ENCODE measurements at regions not wholly inside any gene's neighbourhood (a gene's known extent, or its start where the extent isn't known, plus 50 kb on each side); places are given as distances from the start of the nearest gene placed in this dataset.

GRCh38 chr9:111152614-111153406 is 114.5 kb upstream of the LPAR1 start:
- no peaks in the 10 kb centered on the region for H3K4me1 ChIP-seq
- no peak overlapping the region for H3K4me3 ChIP-seq
- intact Hi-C loops (cut with DNase I): no loop called here
- H3K27me3 ChIP-seq: no peaks in the 10 kb centered on the region
- H3K27ac ChIP-seq: no peak overlapping the region
- H3K9me3 ChIP-seq: no peaks in the 10 kb centered on the region
- no peak for TF ChIP-seq CTCF (IDR thresholded peaks at IDR 0.05)
- DNase-seq (ENCODE audit: low spot score in 2 of 2): no peak
- H3K36me3 ChIP-seq: no peaks in the 10 kb centered on the region

GRCh38 chr9:111151537-111151936 is 113.3 kb upstream of the LPAR1 start:
- no peaks in the 10 kb centered on the region for H3K27me3 ChIP-seq
- H3K4me3 ChIP-seq: no peak overlapping the region
- intact Hi-C loops (cut with DNase I): no loop called here
- H3K36me3 ChIP-seq: no peaks in the 10 kb centered on the region
- H3K9me3 ChIP-seq: no peaks in the 10 kb centered on the region
- DNase-seq (ENCODE audit: low spot score in 2 of 2): no peak
- H3K4me1 ChIP-seq: no peaks in the 10 kb centered on the region
- TF ChIP-seq CTCF (IDR thresholded peaks at IDR 0.05): no peak
- no peak overlapping the region for H3K27ac ChIP-seq

GRCh38 chr9:111150181-111150580 is 111.9 kb upstream of the LPAR1 start:
- Histone ChIP-seq H3K4me3 (no peak overlapping the region), H3K9me3 (no peaks in the 10 kb centered on the region), H3K36me3 (no peaks in the 10 kb centered on the region), H3K4me1 (no peaks in the 10 kb centered on the region), H3K27ac (no peak overlapping the region), H3K27me3 (no peaks in the 10 kb centered on the region)
- TF ChIP-seq CTCF (IDR thresholded peaks at IDR 0.05): no peak
- intact Hi-C loops (cut with DNase I): no loop called here
- DNase-seq (ENCODE audit: low spot score in 2 of 2): no peak

GRCh38 chr9:111149018-111149759 is 110.9 kb upstream of the LPAR1 start:
- intact Hi-C loops (cut with DNase I): no loop called here
- H3K4me3 ChIP-seq: no peak overlapping the region
- no peak for TF ChIP-seq CTCF (IDR thresholded peaks at IDR 0.05)
- no peak overlapping the region for H3K27ac ChIP-seq
- no peak for DNase-seq (ENCODE audit: low spot score in 2 of 2)
- H3K36me3 ChIP-seq: no peaks in the 10 kb centered on the region
- H3K4me1 ChIP-seq: no peaks in the 10 kb centered on the region
- H3K27me3 ChIP-seq: no peaks in the 10 kb centered on the region
- H3K9me3 ChIP-seq: no peaks in the 10 kb centered on the region

GRCh38 chr9:111148052-111149017 is 110.1 kb upstream of the LPAR1 start:
- intact Hi-C loops (cut with DNase I): no loop called here
- no peak overlapping the region for H3K27ac ChIP-seq
- no peaks in the 10 kb centered on the region for H3K36me3 ChIP-seq
- no peak for TF ChIP-seq CTCF (IDR thresholded peaks at IDR 0.05)
- no peaks in the 10 kb centered on the region for H3K9me3 ChIP-seq
- H3K27me3 ChIP-seq: no peaks in the 10 kb centered on the region
- H3K4me3 ChIP-seq: no peak overlapping the region
- DNase-seq (ENCODE audit: low spot score in 2 of 2): no peak
- H3K4me1 ChIP-seq: no peaks in the 10 kb centered on the region

Data from ascending aorta (tissue), 2 donors.